Amniotic epithelial cell (primary cell): ENCODE measurements at regions not wholly inside any gene's neighbourhood (a gene's known extent, or its start where the extent isn't known, plus 50 kb on each side); places are given as distances from the start of the nearest gene placed in this dataset.

ENCODE experiments used
- DNase-seq: peaks from one replicate; pipeline ENCODE4 v3.0.0-alpha.2; 2010; ENCODE audit warnings: low read depth

DNA sequence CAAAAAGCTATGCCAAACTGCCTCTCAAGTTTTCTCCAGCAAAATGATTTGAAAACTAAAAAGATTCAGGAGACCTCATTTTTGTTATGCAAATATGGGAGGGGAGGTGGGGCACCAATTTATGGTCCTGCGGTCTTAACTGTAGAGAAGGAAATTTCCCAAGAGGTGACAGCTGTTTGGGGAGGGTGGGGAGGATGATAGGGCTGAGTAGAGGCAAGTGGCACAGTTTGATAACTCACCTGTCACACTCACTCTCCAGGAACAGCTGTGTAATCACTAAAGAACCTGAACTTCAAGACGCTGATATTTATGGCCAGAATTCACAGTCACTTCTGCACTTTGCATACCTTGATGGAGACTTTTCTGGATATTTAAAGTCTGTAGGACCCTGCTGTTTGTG lies 232.9 kb upstream of the STARD13 start:
- DNase-seq, result no peak

DNA sequence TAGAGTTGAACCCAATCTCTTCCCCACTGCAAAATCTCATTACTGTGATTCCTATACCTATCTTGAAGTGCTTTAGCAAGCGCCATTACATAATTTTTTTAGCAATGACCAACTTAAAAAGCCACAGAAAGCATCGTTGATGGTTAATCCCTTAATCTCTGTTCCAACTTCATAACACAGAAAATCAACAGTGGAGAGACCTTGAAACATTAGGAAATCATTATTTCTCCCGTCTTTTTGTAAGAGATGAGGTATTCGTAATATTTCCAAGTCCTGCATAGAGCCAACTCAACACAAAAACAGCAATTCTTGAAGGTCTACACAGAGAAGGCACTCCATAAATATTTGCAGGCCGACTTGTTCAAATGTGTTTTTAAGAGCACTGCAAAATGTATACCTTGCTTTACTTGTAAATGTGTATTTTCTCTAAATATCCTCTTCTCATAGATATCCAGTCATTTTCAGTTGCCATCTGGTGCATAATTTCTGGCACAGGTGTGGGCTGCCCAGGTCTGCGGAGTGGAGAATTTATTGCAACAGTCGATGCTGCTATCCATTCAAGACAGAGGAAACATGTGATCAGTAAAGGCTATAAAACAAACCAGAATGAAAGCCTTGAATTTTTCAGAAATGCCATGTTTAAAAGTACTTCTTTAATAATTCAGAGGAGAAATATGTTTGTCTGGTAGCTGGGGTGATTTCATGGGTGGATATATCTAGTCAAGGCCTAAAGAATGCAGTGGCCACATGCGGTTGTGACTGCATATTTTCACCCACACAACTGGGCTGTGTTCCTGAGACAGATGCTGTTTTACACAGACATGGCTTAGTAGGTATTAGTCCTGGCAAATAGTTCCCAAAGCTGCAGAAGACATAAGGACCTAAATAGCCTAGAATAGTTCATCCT lies 234.3 kb upstream of the STARD13 start:
- peak; percentile 93 for DNase-seq

DNA sequence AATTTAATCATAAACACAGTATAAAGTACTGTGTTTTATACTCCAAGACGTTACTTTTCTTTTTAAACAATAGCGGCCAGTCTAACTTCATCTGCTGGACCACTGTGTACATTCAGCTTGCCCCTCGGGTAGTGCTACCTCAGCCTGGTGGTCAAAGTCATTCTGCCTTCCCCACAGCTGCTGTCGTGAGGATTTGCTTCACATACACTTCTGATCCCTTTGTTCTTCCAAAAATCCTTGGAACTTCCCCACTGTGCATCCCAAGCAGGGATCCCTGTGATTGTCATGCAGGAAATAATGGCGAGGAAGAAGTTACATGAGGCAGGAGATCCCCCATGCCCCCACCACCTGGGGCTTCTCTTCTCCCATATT lies 234.9 kb upstream of the STARD13 start:
- no peak for DNase-seq

DNA sequence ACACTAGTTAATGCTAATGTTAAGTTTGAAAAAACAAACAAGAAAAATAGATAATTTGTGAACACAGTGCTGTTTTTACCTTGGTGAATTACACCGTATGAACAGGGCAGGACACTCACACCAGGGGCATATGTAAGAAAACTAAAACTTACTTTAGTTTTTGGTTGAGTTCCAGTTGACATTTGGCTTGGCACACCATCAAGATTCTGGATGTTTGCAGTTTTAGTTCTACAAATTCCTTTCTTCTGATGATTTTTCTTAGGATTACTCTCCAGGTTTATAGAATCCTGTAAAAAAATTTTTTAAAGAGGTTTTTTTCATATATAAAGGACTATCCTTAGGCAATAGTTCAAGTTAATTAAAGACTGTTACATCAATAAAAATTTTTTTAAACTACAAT lies 238.5 kb upstream of the STARD13 start:
- DNase-seq, result peak; percentile 76

DNA sequence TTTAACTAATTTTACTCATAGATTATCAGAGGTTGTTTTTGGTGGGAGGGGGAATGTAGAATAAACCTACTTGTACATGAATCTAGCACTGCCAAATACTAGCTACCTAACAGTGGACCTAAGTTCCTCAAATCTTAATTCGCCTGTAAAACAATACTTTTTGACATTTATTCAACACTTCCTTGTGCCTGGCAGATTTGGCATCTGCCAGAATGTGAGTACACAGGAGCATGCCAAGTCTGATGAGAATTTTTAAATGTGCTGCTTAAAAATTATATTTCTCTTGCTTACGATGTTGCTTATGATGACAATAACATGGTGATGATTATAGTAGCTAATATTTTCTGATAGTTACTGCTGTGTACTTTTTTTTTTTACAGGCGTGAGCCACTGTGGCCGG lies 240.2 kb upstream of the STARD13 start:
- DNase-seq, result no peak

DNA sequence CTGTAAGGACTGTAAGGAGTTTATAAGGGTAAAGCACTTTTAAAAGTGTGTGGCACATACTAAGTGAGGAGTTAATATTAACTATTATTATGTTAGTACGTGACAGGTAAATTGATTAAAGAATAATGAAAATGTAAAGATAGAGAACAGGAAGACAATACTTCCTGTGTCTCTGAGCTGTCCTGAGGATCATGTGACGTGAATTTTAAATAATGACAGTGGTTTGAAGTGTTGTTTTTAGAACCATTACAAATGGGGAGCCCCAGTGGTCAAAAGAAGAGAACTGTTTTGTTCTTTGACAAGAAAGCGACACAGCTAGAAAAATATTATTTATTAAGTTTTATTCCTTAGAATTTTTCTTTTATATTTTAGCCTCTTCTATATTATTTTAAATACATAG lies 241.2 kb upstream of the STARD13 start:
- no peak for DNase-seq

DNA sequence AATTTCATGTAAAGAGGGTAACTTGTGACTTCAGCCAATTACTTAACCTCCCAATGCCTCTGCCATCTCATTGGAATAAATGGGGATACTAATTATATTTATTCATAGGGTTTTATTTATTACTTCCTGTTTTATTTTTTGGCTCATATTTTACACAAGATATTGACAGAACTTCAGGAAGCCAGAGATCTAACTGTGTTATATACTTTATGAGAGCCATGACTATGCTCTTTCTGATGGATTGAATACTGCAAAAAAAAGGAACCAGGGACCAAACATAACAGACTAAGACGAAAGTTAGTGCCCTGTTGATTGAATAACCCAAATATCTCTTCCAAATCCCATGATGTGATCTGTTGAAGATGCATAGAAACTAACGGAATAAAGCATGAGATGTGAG lies 243.3 kb upstream of the STARD13 start:
- no peak for DNase-seq

DNA sequence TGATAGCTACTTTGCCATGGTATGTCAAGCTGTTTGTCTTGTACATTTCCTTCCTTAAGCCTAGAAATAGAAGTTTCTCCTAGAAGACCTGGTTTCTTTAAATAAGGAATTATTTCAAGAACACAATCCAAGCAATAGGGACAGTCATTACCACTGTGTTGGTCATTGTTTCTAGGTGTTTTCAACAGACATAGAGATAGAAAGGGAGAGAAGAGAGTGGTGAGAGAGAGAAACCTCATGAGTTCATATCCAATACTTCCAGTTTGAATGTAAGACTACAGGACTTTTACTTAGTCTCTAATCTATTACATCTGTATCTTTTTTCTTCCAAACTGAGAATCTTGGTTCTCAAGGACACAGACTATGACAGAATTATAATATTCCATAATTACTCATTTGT lies 245.9 kb upstream of the STARD13 start:
- no peak for DNase-seq

DNA sequence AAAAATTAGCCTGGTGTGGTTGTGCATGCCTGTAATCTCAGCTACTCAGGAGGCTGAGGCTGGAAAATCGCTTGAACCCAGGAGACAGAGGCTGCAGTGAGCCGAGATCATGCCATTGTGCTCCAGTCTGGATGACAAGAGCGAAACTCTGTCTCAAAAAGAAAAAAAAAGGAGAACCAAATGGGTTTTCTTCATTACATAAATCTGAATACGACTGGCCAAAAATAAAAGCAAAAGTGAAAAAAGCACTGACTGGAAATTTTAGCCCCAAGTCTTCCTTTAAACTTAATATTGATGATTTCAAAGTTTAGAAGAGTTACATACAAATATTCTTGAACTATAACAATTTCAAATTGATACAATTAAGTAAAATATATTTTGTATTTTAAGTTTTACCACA lies 249.5 kb upstream of the STARD13 start:
- no peak for DNase-seq

DNA sequence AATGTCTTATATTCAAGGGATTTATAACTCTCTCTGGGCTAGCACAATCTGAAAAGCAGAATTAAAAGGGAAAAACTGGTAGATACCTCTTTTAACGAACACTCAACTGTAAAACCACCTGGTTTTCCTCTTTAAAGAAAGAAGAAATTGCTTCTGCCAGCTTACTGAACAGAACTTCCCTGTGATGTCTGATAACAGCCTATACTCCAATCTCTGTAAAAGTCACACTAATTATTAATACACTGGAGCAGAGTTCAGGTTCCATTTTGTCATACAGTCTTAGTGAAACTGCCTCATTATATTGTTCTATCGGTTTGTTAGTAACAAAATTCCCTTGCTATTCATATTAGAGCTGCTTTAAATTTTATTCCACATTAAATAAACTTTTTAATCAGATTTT lies 251.0 kb upstream of the STARD13 start:
- no peak for DNase-seq

DNA sequence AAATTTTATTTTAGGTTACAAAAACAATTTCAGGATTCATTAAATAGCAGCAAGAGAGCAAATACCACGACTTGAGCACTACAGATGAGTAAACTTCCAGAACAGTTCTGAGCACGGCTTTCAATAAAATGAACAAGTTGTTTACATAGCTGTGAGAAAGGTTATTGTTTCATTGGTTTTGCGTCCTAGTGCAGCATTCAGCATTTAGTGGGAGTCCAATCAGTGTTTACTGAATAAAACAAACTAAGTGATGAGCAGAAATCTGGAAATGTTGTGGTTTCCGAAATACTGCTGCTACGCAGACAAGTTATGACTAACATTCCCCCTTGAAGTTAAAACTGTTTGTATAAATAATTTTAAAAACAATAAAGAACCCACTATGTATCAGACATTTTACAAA lies 251.5 kb upstream of the STARD13 start:
- DNase-seq, result peak; percentile 75

DNA sequence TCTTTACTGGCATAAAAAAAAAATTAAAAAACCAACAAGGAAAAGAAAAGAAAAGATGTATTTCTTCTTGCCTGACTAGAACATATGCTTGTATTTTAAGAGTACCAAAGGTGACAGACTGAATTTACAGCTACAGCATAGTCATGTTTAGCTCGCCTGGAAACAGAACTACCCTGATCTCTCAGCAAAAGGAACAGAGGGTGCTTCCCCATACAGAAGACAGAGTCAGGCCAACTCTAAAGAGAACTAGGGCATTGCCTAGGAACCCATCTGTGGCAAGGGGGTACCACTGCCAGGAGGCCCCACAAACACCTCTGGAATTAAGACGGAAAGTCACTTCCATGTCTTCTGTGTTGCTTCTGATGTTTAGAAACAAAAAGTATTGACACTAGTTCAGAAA lies 252.1 kb upstream of the STARD13 start:
- no peak for DNase-seq

DNA sequence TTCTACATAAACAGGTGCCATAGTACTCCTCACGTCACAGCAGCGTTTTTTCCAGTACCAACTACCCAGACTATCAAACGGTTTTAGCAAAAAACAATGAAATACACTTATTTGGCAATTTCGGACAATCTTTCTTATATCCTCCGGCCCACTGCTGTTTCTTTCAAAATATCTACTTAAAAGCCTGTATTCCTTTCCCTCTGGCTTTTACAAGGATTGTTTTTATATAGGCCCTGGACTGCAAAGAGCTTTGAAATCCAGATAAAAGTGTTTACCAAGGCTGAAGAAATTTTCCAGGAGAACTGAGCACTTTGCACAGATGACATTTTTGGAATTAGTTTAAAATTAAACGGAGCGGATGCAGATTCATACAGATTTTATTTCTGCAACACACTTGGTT lies 255.9 kb upstream of the STARD13 start:
- DNase-seq, result no peak

DNA sequence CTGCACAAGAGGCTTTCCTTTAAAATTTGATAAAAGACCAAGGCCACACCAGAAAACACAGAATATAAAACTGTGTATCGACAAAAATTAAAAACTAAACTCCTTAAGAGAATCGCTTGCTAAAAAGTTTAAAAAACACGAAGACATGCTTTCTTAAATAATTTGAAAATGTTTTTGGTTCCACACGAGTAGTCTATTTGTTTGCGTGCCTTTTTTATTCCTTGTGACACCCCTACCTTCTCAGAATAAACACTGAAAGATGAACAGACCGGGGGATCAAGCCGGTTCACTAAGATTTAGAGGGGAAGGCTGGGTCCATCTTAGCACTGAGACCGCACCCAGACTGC lies 256.4 kb upstream of the STARD13 start:
- no peak for DNase-seq

DNA sequence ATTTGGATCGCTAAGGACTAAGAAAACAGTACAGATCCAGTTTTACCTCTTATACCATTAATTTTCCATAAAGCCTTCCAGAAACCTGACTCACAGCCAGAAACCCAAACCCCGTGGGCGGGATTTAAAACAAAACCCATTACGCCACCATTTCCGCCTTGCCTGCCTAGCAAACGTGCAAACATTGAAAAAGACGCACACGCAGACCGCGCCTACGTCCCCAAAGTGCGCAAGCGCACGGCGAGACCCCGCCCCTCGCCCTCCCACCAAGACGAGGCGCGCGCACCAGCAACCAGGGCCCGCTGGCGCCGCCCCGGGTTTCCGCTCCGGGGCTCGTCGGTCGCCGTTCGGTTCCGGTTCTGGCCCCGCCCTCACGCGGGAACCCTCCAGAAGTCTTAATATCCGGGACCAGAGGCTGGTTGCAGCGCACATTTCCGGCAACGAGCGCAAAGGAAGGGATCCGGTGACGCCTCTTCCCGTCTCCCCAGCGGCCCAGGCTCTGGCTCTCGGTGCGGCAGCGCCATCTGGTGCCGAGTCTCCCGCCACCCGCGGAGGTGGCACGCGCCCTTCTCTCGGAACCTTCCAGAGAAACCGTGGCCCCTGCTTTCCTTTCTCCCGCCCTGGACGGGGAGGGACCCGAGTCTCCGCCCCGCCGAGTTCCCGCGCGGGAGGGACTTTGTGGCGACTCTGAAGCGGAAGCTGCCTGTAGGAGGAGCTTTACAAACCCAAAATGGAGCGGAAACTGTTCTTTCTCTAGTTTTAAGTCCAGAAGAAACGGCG lies 256.9 kb upstream of the STARD13 start:
- peak; percentile 99 for DNase-seq

DNA sequence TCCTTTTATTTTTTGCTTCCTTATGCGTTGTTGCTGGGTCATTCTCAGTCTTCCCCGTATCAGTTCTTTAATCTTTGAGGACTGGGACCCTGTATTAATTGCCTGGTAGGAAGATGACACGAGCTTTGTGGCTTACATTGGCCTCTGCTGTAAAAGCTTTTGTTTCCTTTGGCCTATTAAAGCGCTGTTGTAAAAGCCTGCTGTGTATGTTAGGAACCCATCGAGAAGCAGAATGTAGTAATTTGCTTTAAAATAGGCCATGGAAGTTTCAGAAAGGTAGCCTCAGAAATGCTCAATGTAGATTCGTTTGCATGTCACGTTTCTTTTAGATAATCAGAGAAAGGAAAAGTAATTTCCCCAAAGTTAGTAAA lies 257.5 kb upstream of the STARD13 start:
- DNase-seq, result no peak

DNA sequence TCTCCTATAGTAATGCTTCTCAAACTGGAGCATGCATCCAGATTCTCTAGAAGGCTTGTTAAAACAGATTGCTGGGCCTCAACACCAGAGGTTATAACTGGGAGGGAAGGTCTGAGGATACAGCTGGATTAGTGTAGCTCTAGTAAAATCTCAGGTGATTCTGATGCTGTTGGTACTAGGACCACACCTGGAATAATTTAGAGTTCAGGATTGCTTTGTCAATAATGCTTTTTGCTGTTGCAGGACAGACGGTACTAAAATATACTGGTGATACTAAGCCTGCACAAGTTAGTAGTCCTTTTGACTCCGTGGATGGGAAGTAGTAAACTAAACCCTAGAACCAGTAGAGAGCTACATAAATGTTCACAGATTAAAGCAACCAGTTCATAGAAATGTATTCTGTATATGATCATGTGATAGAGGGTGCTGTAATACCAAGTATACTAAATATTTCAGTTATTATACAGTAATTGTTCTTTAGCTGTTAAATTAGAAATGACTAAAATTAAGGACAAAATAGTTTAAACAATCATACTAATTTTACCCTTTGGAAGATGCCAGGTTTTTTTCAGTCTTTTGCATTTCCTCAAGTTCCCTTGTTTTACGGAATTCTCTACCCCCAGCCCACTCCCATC lies 258.2 kb upstream of the STARD13 start:
- peak; percentile 7 for DNase-seq

DNA sequence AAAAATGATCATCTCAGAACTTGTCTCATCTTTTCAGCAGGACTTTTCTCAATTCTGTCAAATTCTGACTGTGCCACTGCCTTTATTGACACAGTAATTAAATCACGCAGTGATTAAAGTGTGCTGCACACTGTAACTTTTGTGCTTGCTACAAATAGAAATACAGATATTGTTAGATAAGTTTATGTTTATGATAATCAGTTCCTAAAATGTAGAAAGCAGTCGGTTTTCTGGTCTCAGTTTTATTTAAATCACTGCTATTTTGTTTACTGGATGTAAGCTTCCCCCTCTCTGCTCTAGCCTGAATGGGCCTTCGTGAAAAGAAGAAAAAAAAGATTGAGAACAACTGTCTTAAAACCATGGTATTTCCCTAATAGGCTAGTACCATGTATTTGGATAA lies 258.8 kb upstream of the STARD13 start:
- no peak for DNase-seq

DNA sequence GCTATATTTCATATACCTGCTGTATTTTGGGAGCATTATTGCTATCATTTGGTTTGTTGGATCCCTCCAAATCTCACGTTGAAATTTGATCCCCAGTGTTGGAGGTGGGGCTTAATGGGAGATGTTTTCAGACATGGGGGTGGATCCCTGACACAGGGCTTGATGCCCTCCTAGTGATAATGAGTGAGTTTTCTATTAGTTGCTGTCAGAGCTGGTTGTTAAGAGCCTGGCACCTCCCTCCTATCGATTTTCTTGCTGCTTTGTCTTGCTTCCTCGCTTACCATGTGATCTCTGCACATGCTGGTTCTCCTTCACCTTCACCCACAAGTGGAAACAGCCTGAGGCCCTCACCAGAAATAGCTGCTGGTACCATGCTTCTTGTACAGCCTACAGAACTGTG lies 259.9 kb upstream of the STARD13 start:
- no peak for DNase-seq

DNA sequence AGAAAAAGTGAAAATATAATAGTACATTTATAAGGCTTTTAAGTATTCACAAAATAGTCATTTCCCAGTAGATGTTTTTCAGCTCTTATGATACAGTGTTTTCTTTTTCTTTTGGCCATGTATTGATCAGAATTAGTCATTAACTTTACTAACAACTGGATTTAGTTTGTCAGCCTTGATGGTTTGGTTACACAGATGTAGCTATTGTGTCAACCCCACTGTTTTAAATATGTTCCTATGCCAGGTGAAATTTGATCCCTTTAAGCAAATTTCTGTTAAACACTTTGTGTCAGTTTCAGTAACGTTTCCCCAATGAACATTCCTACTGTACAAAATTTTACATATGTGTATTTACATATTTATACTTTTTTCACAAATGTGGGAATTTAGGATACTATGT lies 261.5 kb upstream of the STARD13 start:
- DNase-seq, result no peak

DNA sequence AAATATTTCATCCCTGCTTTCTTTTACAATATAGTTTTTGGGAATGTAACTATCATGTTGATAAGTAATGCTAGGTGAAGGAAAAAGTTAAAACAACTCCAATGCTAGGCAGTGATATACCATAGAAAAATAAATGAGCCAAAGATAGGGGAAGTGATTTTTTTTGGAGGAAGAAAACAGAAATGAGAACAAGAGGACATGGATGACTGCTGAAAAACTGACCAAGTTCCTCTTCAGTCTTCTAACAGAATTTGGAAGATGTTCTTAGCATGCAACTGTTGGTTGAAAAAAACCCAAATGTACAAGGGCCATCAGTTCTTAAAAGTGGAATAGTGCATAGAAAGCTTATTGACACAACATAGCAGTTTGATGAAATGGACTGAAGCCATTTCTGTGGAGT lies 262.5 kb upstream of the STARD13 start:
- DNase-seq, result no peak

DNA sequence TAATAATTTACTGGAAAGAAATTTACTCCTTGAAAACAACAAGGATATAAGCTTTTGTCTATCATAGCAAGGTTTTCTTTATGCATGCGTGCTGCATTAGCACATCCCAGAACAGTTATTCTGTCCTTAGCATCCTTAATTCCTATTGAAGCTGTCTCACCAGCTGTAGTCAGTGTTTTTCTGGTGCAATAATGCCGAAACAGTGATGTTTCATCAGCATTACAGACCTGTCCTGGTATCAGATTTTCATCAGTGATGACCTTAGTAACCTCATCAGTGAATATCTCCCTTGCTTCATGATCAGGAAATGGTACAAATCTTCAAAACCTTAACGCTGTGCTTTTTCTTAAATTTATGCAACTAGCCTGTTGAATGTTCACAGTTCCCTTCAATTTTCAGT lies 264.7 kb upstream of the STARD13 start:
- no peak for DNase-seq

DNA sequence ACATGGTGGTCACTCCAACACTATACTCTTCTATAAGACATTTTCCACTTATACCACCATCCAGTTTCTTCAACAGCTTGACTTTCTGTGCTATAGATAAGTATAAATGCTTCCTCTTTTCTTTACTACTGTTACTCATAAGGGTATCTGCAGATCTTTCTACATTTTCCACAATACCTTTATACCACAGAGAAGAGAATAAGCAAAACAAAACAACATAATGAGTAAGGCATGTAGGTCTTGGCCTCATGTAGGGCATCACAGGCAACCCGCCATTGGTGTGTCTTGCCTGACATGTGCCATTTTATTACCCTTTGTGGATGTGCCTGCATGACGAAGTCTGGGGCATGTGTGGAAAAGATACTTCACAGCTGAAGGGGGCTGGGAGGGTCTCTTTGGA lies 265.3 kb upstream of the STARD13 start:
- DNase-seq, result no peak
